ENCODE measurements at regions not wholly inside any gene's neighbourhood (a gene's known extent, or its start where the extent isn't known, plus 50 kb on each side); places are given as distances from the start of the nearest gene placed in this dataset.
"Not testable (repeated sequence)": the region's sequence is repeated elsewhere in the genome, so short reads cannot be mapped to it uniquely, and the experiment has no call there.

DNA sequence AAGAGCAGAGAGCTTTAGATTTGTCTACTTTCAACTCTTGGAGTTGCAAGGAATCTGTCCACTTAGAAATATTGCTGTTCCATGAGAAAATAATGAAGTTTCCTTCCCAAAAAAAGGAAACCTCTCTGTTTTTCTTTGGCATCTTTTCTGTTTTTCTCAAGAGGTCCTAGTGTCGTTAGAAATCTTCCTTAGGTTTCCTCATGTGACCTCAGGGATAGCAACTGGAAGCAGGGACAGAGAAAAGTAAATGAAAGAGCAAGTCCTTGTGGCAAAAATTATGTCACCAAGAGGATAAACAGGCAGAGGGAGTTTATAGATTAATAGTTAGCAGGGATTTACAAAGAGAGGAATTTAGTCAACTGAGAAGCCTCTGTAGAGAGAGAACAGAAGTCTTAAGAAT lies 478.4 kb upstream of the ADGRL3 start:
- no peaks in the 10 kb centered on the region for H3K9me3 ChIP-seq (ENCODE audit: control insufficient read depth in 2 of 2, insufficient read depth in 1 of 2, low read depth in 1 of 2, low read length in 1 of 2)
- no peak for DNase-seq
- H3K4me1 ChIP-seq (ENCODE audit: control insufficient read depth in 3 of 3, insufficient read depth in 2 of 3, low read depth in 1 of 3, low read length in 2 of 3) = no peaks in the 10 kb centered on the region
- no peak overlapping the region for H3K4me3 ChIP-seq (ENCODE audit: low read depth in 1 of 3, low read length in 3 of 3)
- no peak overlapping the region for H3K27ac ChIP-seq (ENCODE audit: low read depth in 1 of 3, low read length in 2 of 3)
- WGBS, 3 donors = 17 to 25% (median 21%) methylated on average over 1 of the region's 1 CpG
- H3K36me3 ChIP-seq (ENCODE audit: control insufficient read depth in 3 of 3, insufficient read depth in 2 of 3, low read depth in 1 of 3, low read length in 3 of 3) = no peaks in the 10 kb centered on the region
- H3K27me3 ChIP-seq (ENCODE audit: control insufficient read depth in 3 of 3, insufficient read depth in 3 of 3, low read length in 3 of 3) = no peaks in the 10 kb centered on the region
- FAIRE-seq = no peak

DNA sequence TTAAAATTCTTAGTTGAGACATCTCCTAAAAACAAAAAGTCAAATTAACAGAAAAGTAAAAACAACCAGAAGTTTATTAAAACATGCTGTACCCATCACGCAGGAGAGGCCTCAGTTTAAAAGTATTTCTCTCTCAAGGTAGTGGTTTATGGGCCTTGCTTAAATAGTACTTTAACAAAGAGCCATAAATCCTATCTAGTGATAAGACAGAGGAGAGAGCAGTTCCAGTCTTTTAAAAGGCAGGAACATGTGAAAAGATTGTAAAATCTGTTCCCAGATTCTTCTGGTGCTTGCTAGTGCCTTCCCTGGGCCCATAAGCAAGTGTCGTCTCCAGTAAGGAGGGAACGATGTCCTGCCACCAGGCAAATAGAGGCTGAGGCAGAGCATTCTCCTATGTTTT lies 476.3 kb upstream of the ADGRL3 start:
- no peak overlapping the region for H3K27ac ChIP-seq (ENCODE audit: low read depth in 1 of 3, low read length in 2 of 3)
- no peak overlapping the region for H3K4me3 ChIP-seq (ENCODE audit: low read depth in 1 of 3, low read length in 3 of 3)
- 62 to 74% (median 68%) methylated on average over 3 of the region's 3 CpGs for WGBS, 3 donors
- no peak for FAIRE-seq
- H3K36me3 ChIP-seq (ENCODE audit: control insufficient read depth in 3 of 3, insufficient read depth in 2 of 3, low read depth in 1 of 3, low read length in 3 of 3) = no peaks in the 10 kb centered on the region
- H3K9me3 ChIP-seq (ENCODE audit: control insufficient read depth in 2 of 2, insufficient read depth in 1 of 2, low read depth in 1 of 2, low read length in 1 of 2) = no peaks in the 10 kb centered on the region
- no peak for DNase-seq
- H3K4me1 ChIP-seq (ENCODE audit: control insufficient read depth in 3 of 3, insufficient read depth in 2 of 3, low read depth in 1 of 3, low read length in 2 of 3) = no peaks in the 10 kb centered on the region
- no peaks in the 10 kb centered on the region for H3K27me3 ChIP-seq (ENCODE audit: control insufficient read depth in 3 of 3, insufficient read depth in 3 of 3, low read length in 3 of 3)

DNA sequence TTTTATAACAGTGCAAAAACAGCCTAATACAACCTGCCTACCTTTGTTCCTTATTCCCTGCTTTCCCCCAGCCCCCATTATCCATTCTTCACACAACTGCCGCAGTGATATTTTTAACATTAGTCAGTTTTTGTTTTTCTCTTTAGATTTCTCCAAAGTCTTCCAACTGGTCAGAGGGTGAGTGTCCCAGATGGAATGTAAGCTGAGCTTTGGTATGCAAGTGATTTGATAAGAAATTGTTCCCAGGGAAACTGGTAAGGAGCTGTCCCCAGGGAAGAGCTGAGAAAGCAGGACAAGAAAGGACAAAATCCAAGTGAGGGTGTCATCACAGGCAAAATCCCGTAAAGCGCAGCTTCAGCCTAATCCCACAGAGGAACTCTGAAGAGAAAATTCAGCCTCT lies 475.5 kb upstream of the ADGRL3 start:
- 57 to 74% (median 69%) methylated on average over 3 of the region's 3 CpGs for WGBS, 3 donors
- Histone ChIP-seq H3K9me3 (ENCODE audit: control insufficient read depth in 2 of 2, insufficient read depth in 1 of 2, low read depth in 1 of 2, low read length in 1 of 2) (no peaks in the 10 kb centered on the region), H3K27ac (ENCODE audit: low read depth in 1 of 3, low read length in 2 of 3) (no peak overlapping the region), H3K27me3 (ENCODE audit: control insufficient read depth in 3 of 3, insufficient read depth in 3 of 3, low read length in 3 of 3) (no peaks in the 10 kb centered on the region), H3K4me1 (ENCODE audit: control insufficient read depth in 3 of 3, insufficient read depth in 2 of 3, low read depth in 1 of 3, low read length in 2 of 3) (no peaks in the 10 kb centered on the region), H3K36me3 (ENCODE audit: control insufficient read depth in 3 of 3, insufficient read depth in 2 of 3, low read depth in 1 of 3, low read length in 3 of 3) (no peaks in the 10 kb centered on the region), H3K4me3 (ENCODE audit: low read depth in 1 of 3, low read length in 3 of 3) (no peak overlapping the region)
- FAIRE-seq (no peak), DNase-seq (peak in 1 of 2 donors; percentile 0)

DNA sequence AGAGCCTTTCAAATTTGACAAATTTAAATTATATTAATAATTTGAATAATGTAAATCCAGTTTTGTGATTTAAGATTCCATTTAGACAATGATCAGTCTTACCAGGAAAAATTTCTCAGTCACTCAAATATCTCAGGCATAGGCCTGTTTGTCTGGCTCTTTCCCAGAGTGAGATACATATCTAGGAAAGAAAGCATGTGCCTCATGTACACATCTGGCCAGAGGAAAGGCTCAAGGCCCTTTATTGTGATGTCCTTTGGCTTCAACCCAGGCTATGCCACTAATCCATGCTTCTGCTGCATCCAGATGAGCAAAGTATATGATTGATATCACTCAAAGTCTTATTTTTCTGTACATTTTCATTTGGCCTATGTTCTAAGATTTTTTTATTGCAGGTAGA lies 473.3 kb upstream of the ADGRL3 start:
- H3K27ac ChIP-seq (ENCODE audit: low read depth in 1 of 3, low read length in 2 of 3) = no peak overlapping the region
- DNase-seq (no peak), FAIRE-seq (no peak)
- no peak overlapping the region for H3K4me3 ChIP-seq (ENCODE audit: low read depth in 1 of 3, low read length in 3 of 3)
- no peaks in the 10 kb centered on the region for H3K9me3 ChIP-seq (ENCODE audit: control insufficient read depth in 2 of 2, insufficient read depth in 1 of 2, low read depth in 1 of 2, low read length in 1 of 2)
- H3K27me3 ChIP-seq (ENCODE audit: control insufficient read depth in 3 of 3, insufficient read depth in 3 of 3, low read length in 3 of 3) = no peaks in the 10 kb centered on the region
- no peaks in the 10 kb centered on the region for H3K36me3 ChIP-seq (ENCODE audit: control insufficient read depth in 3 of 3, insufficient read depth in 2 of 3, low read depth in 1 of 3, low read length in 3 of 3)
- no peaks in the 10 kb centered on the region for H3K4me1 ChIP-seq (ENCODE audit: control insufficient read depth in 3 of 3, insufficient read depth in 2 of 3, low read depth in 1 of 3, low read length in 2 of 3)

DNA sequence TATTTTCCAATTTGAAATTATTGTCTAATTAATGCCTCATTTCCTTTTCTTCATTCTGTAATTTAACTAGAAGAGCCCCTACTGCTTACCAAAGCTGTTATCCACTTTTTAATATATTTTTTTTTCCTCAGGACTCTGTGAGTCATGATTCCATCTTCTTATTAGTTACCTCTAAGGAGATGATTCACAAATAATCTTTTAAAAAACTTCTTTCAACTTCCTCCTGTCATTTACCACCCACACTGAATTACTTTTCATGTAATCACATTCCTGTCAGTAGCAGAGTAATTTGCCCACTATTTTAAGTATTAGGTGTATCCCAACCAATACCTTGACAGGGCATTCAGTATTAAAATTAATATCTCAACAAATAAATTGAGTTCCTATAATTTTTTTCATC lies 470.9 kb upstream of the ADGRL3 start:
- Histone ChIP-seq H3K27me3 (ENCODE audit: control insufficient read depth in 3 of 3, insufficient read depth in 3 of 3, low read length in 3 of 3) (no peaks in the 10 kb centered on the region), H3K4me3 (ENCODE audit: low read depth in 1 of 3, low read length in 3 of 3) (no peak overlapping the region), H3K36me3 (ENCODE audit: control insufficient read depth in 3 of 3, insufficient read depth in 2 of 3, low read depth in 1 of 3, low read length in 3 of 3) (no peaks in the 10 kb centered on the region), H3K27ac (ENCODE audit: low read depth in 1 of 3, low read length in 2 of 3) (no peak overlapping the region), H3K9me3 (ENCODE audit: control insufficient read depth in 2 of 2, insufficient read depth in 1 of 2, low read depth in 1 of 2, low read length in 1 of 2) (no peaks in the 10 kb centered on the region), H3K4me1 (ENCODE audit: control insufficient read depth in 3 of 3, insufficient read depth in 2 of 3, low read depth in 1 of 3, low read length in 2 of 3) (no peaks in the 10 kb centered on the region)
- FAIRE-seq (no peak), DNase-seq (no peak)

DNA sequence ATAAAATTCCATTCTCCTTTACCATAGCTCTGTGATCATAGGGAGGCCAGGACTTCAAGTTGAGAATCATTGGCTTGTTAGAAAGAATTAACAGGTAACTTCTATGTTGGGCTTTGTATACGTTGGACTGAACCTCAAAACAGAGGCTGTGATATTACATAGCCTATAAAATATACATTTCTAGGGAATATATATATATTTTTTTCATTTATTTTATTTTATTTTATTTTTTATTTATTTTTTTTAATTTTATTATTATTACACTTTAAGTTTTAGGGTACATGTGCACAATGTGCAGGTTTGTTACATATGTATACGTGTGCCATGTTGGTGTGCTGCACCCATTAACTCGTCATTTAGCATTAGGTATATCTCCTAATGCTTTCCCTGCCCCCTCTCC lies 470.4 kb upstream of the ADGRL3 start:
- not testable (repeated sequence) for H3K27ac ChIP-seq (ENCODE audit: low read depth in 1 of 3, low read length in 2 of 3); H3K36me3 ChIP-seq (ENCODE audit: control insufficient read depth in 3 of 3, insufficient read depth in 2 of 3, low read depth in 1 of 3, low read length in 3 of 3); DNase-seq; H3K4me3 ChIP-seq (ENCODE audit: low read depth in 1 of 3, low read length in 3 of 3); FAIRE-seq; H3K27me3 ChIP-seq (ENCODE audit: control insufficient read depth in 3 of 3, insufficient read depth in 3 of 3, low read length in 3 of 3); H3K4me1 ChIP-seq (ENCODE audit: control insufficient read depth in 3 of 3, insufficient read depth in 2 of 3, low read depth in 1 of 3, low read length in 2 of 3); H3K9me3 ChIP-seq (ENCODE audit: control insufficient read depth in 2 of 2, insufficient read depth in 1 of 2, low read depth in 1 of 2, low read length in 1 of 2)
- WGBS, 3 donors = 60 to 80% (median 66%) methylated on average over 3 of the region's 3 CpGs

DNA sequence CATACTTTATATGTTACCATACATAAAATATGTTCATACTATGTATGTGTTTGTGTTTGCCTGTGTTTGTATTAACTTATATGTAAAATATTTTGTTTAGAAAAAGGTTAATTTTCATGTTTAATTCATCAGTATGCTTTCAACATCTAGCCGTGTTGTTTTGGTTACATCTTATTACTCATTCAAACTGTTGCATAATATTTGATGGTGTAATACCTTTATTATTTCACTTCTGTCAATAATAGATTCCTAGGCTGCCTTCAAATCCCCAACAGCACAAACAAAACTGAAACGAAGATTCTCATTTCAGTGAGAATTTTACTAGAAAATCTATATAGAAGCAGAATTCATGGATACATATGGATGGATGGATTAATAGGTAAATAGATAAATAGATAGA lies 462.3 kb upstream of the ADGRL3 start:
- H3K27me3 ChIP-seq (ENCODE audit: control insufficient read depth in 3 of 3, insufficient read depth in 3 of 3, low read length in 3 of 3) = no peaks in the 10 kb centered on the region
- DNase-seq (no peak), FAIRE-seq (no peak)
- peaks cover 0 to 4% of the 10 kb centered on the region in 2 donors for H3K9me3 ChIP-seq (ENCODE audit: control insufficient read depth in 2 of 2, insufficient read depth in 1 of 2, low read depth in 1 of 2, low read length in 1 of 2)
- no peaks in the 10 kb centered on the region for H3K4me1 ChIP-seq (ENCODE audit: control insufficient read depth in 3 of 3, insufficient read depth in 2 of 3, low read depth in 1 of 3, low read length in 2 of 3)
- H3K36me3 ChIP-seq (ENCODE audit: control insufficient read depth in 3 of 3, insufficient read depth in 2 of 3, low read depth in 1 of 3, low read length in 3 of 3) = no peaks in the 10 kb centered on the region
- H3K27ac ChIP-seq (ENCODE audit: low read depth in 1 of 3, low read length in 2 of 3) = no peak overlapping the region
- no peak overlapping the region for H3K4me3 ChIP-seq (ENCODE audit: low read depth in 1 of 3, low read length in 3 of 3)
- 34 to 37% (median 37%) methylated on average over 2 of the region's 2 CpGs for WGBS, 3 donors

DNA sequence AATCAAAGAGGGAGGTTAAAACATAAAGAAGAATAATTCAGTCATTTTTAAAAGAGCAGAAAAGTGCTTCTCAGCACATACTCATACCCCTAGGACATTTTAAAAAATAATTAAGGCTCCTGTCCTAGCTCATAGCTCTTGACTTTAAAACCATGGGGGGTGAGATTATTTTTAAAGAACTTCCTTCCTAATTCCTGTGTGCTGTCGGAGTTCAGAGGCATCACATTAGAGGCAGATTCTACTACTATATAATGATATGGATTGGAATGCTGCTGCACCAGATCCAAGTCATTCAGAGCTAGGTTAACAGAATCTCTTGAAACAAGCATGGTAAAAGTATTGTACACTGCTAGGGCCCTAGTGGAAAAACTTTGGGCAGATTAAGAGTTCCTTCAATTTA lies 456.5 kb upstream of the ADGRL3 start:
- no peak for FAIRE-seq
- Histone ChIP-seq H3K27me3 (ENCODE audit: control insufficient read depth in 3 of 3, insufficient read depth in 3 of 3, low read length in 3 of 3) (no peaks in the 10 kb centered on the region), H3K27ac (ENCODE audit: low read depth in 1 of 3, low read length in 2 of 3) (no peak overlapping the region), H3K4me3 (ENCODE audit: low read depth in 1 of 3, low read length in 3 of 3) (no peak overlapping the region), H3K4me1 (ENCODE audit: control insufficient read depth in 3 of 3, insufficient read depth in 2 of 3, low read depth in 1 of 3, low read length in 2 of 3) (no peaks in the 10 kb centered on the region), H3K36me3 (ENCODE audit: control insufficient read depth in 3 of 3, insufficient read depth in 2 of 3, low read depth in 1 of 3, low read length in 3 of 3) (no peaks in the 10 kb centered on the region), H3K9me3 (ENCODE audit: control insufficient read depth in 2 of 2, insufficient read depth in 1 of 2, low read depth in 1 of 2, low read length in 1 of 2) (no peaks in the 10 kb centered on the region)
- no peak for DNase-seq
- WGBS, 3 donors = 45 to 50% (median 46%) methylated on average over 1 of the region's 1 CpG

DNA sequence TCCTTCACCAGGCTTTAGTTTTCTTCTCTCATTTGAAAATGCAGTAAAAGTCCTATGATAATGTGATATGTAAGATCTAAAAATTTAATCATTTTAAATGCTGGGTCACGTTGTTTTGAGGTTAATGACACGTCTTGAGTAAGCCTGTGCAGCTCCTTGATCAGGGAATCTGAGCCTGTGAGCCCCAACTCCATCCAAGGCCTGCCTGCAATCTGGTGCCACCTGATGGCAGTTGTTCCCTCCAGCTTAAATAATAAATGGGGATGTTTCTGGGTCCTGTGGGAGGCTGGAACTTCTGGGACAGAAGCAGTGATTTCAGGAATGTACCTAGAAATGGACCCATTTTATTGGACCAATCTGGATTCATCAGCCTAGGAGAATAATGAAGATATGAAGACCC lies 455.4 kb upstream of the ADGRL3 start:
- H3K9me3 ChIP-seq (ENCODE audit: control insufficient read depth in 2 of 2, insufficient read depth in 1 of 2, low read depth in 1 of 2, low read length in 1 of 2) = no peaks in the 10 kb centered on the region
- WGBS, 3 donors = 20 to 52% (median 22%) methylated on average over 2 of the region's 2 CpGs
- DNase-seq (no peak), FAIRE-seq (no peak)
- H3K4me3 ChIP-seq (ENCODE audit: low read depth in 1 of 3, low read length in 3 of 3) = no peak overlapping the region
- no peak overlapping the region for H3K27ac ChIP-seq (ENCODE audit: low read depth in 1 of 3, low read length in 2 of 3)
- H3K36me3 ChIP-seq (ENCODE audit: control insufficient read depth in 3 of 3, insufficient read depth in 2 of 3, low read depth in 1 of 3, low read length in 3 of 3) = no peaks in the 10 kb centered on the region
- no peaks in the 10 kb centered on the region for H3K27me3 ChIP-seq (ENCODE audit: control insufficient read depth in 3 of 3, insufficient read depth in 3 of 3, low read length in 3 of 3)
- H3K4me1 ChIP-seq (ENCODE audit: control insufficient read depth in 3 of 3, insufficient read depth in 2 of 3, low read depth in 1 of 3, low read length in 2 of 3) = no peaks in the 10 kb centered on the region
